Activated CD4-positive, alpha-beta T cell treated with anti-CD3 and anti-CD28 coated beads, Interleukin-2, amount 50 U/mL, for 4 hours (primary cell): ENCODE measurements at regions not wholly inside any gene's neighbourhood (a gene's known extent, or its start where the extent isn't known, plus 50 kb on each side); places are given as distances from the start of the nearest gene placed in this dataset.

Experiments
- DNase-seq, 2 experiments: peaks; one replicate each; pipeline ENCODE4 v3.0.0-alpha.2; 2020

- no peak for DNase-seq
Measured at GRCh38 chr3:107428051-107428858, 51.0 kb downstream of the CCDC54 start.

- peak; percentile 32 to 36 for DNase-seq
Measured at GRCh38 chr3:107429320-107430181, 52.3 kb downstream of the CCDC54 start.

GRCh38 chr3:107430214-107430995, 53.2 kb downstream of the CCDC54 start:
- no peak for DNase-seq

GRCh38 chr3:107430996-107431245, 53.7 kb downstream of the CCDC54 start:
- peak in 1 of 2 experiments; percentile 4 for DNase-seq

GRCh38 chr3:107431246-107432012, 54.2 kb downstream of the CCDC54 start:
- DNase-seq: peak; percentile 14 to 20

- DNase-seq: no peak
Measured at GRCh38 chr3:107432013-107432515, 54.8 kb downstream of the CCDC54 start.

GRCh38 chr3:107432646-107433045, 55.4 kb downstream of the CCDC54 start:
- DNase-seq: no peak

- no peak for DNase-seq
Measured at GRCh38 chr3:107436029-107436428, 58.8 kb downstream of the CCDC54 start.

- no peak for DNase-seq
Measured at GRCh38 chr3:107438671-107439070, 61.4 kb downstream of the CCDC54 start.

GRCh38 chr3:107441617-107442016, 64.4 kb downstream of the CCDC54 start:
- no peak for DNase-seq

GRCh38 chr3:107443461-107443860, 66.2 kb downstream of the CCDC54 start:
- no peak for DNase-seq

GRCh38 chr3:107446706-107447105, 69.5 kb downstream of the CCDC54 start:
- DNase-seq: no peak

GRCh38 chr3:107450254-107450893, 72.4 kb upstream of the BBX start:
- no peak for DNase-seq

GRCh38 chr3:107452436-107452835, 70.3 kb upstream of the BBX start:
- no peak for DNase-seq

- DNase-seq: no peak
Measured at GRCh38 chr3:107453504-107453903, 69.3 kb upstream of the BBX start.

- no peak for DNase-seq
Measured at GRCh38 chr3:107455621-107456020, 67.1 kb upstream of the BBX start.

GRCh38 chr3:107456501-107456900, 66.3 kb upstream of the BBX start:
- DNase-seq: no peak

GRCh38 chr3:107458871-107459270, 63.9 kb upstream of the BBX start:
- DNase-seq: no peak

GRCh38 chr3:107461721-107462120, 61.0 kb upstream of the BBX start:
- no peak for DNase-seq

- no peak for DNase-seq
Measured at GRCh38 chr3:107464037-107464436, 58.7 kb upstream of the BBX start.

- no peak for DNase-seq
Measured at GRCh38 chr3:107465064-107465631, 57.6 kb upstream of the BBX start.

- DNase-seq: no peak
Measured at GRCh38 chr3:107468782-107469181, 54.0 kb upstream of the BBX start.
